Osteoblast (primary cell): ENCODE measurements at regions not wholly inside any gene's neighbourhood (a gene's known extent, or its start where the extent isn't known, plus 50 kb on each side); places are given as distances from the start of the nearest gene placed in this dataset.

Source experiments
- DNase-seq: peaks from one replicate; pipeline ENCODE4 v3.0.0; 2011; ENCODE audit warnings: low spot score, mixed read lengths; ENCODE audit not compliant: insufficient read length; ENCODE audit errors: missing footprints
- H2AFZ ChIP-seq: 2 replicates; pipeline ENCODE4 v1.6.0; 2011; ENCODE audit warnings: mild to moderate bottlenecking, low read length
- H3K27ac ChIP-seq: 2 replicates; pipeline ENCODE4 v1.5.1; 2011; ENCODE audit warnings: mild to moderate bottlenecking, low read depth, low read length, moderate library complexity
- H3K27me3 ChIP-seq: 2 replicates; pipeline ENCODE4 v1.6.0; 2012; ENCODE audit warnings: mild to moderate bottlenecking, control low read depth, inconsistent platforms, low read length, moderate library complexity; ENCODE audit not compliant: insufficient read depth
- H3K36me3 ChIP-seq: 2 replicates; pipeline ENCODE4 v1.5.1; 2011; ENCODE audit warnings: mild to moderate bottlenecking, low read length, control low read depth, moderate library complexity; ENCODE audit not compliant: insufficient read depth
- H3K4me1 ChIP-seq: 2 replicates; pipeline ENCODE4 v1.5.1; 2011; ENCODE audit warnings: mild to moderate bottlenecking, low read length, control low read depth, moderate library complexity; ENCODE audit not compliant: insufficient read depth
- H3K4me2 ChIP-seq: 2 replicates; pipeline ENCODE4 v1.6.0; 2011; ENCODE audit warnings: mild to moderate bottlenecking, low read length; ENCODE audit not compliant: insufficient read depth
- H3K4me3 ChIP-seq: fragments of 200-600 bp; sonication (generic); 3 replicates; pipeline ENCODE4 v1.5.1; 2012; ENCODE audit warnings: mild to moderate bottlenecking, low read length, inconsistent platforms; ENCODE audit not compliant: insufficient read depth
- H3K79me2 ChIP-seq: 2 replicates; pipeline ENCODE4 v1.6.0; 2012; ENCODE audit warnings: mild to moderate bottlenecking, low read length, control low read depth, inconsistent platforms; ENCODE audit not compliant: insufficient read depth
- H3K9me3 ChIP-seq: 2 replicates; pipeline ENCODE4 v1.5.1; 2011; ENCODE audit warnings: low read depth, low read length, control low read depth
- H4K20me1 ChIP-seq: 2 replicates; pipeline ENCODE4 v1.6.0; 2012; ENCODE audit warnings: mild to moderate bottlenecking, low read length, control low read depth; ENCODE audit not compliant: insufficient read depth
- TF ChIP-seq, protein P1 (sequence below): IDR thresholded peaks from 2 replicates; pipeline ENCODE4 v1.5.1; 2011; ENCODE audit warnings: mild to moderate bottlenecking, low read depth, low read length, moderate library complexity; ENCODE audit errors: extremely low read depth

DNA sequence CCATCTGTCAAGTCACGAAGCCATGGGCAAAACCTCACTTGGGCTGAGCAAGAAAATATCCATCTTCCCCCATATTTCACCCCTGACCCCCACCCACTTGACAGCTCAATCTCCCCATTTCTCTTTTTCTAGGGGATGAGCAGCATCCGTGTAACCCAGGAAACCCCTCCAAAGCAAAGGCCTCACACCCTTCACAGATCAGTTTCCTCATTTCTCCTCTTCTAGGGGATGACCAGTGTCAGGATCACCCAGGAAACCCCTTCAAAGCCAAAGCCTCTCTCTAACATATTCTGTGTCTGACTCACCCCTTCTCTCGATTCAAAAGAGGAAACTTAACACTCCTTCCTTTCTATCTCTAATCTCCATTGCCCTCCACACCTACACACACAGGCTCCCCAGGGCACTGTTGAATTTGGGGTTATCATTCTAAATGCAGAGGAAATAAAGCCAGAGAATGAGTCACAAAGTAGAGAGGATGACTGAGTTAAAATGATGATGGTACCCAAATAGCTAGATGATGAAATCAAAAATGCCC, 439.7 kb downstream of the BUD13 start:
- H3K4me1 ChIP-seq = no peaks in the 10 kb centered on the region
- no peak overlapping the region for H3K4me3 ChIP-seq
- no peaks in the 10 kb centered on the region for H3K36me3 ChIP-seq
- H3K27me3 ChIP-seq = no peaks in the 10 kb centered on the region
- no peaks in the 10 kb centered on the region for H3K79me2 ChIP-seq
- H3K4me2 ChIP-seq = no peak overlapping the region
- DNase-seq = no peak
- H4K20me1 ChIP-seq = no peaks in the 10 kb centered on the region
- no peak overlapping the region for H3K27ac ChIP-seq
- TF ChIP-seq, protein P1, sequence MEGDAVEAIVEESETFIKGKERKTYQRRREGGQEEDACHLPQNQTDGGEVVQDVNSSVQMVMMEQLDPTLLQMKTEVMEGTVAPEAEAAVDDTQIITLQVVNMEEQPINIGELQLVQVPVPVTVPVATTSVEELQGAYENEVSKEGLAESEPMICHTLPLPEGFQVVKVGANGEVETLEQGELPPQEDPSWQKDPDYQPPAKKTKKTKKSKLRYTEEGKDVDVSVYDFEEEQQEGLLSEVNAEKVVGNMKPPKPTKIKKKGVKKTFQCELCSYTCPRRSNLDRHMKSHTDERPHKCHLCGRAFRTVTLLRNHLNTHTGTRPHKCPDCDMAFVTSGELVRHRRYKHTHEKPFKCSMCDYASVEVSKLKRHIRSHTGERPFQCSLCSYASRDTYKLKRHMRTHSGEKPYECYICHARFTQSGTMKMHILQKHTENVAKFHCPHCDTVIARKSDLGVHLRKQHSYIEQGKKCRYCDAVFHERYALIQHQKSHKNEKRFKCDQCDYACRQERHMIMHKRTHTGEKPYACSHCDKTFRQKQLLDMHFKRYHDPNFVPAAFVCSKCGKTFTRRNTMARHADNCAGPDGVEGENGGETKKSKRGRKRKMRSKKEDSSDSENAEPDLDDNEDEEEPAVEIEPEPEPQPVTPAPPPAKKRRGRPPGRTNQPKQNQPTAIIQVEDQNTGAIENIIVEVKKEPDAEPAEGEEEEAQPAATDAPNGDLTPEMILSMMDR = no peak
- no peak overlapping the region for H2AFZ ChIP-seq
- no peaks in the 10 kb centered on the region for H3K9me3 ChIP-seq

DNA sequence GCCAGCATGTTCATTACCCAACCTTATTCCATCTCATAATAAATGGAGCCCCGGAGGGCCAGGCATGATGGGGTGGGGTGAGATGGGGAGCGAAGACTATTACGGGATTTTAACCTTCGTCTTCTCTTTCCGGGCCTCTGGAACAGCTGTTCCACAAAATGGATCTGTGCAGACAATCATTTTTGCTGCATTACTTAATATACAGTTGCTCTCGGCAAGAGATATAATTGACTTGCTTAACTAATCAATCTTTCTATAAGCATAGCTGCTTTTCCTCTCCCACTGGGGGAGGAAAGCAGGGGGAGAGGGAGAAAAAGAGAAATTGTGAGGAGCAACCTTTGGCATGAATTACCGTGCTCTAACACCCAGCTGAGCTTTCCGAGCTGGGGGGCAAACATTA, 440.4 kb downstream of the BUD13 start:
- Histone ChIP-seq H3K36me3 (no peaks in the 10 kb centered on the region), H3K4me3 (no peak overlapping the region), H2AFZ (no peak overlapping the region), H3K4me2 (no peak overlapping the region), H3K4me1 (no peaks in the 10 kb centered on the region), H3K27me3 (no peaks in the 10 kb centered on the region), H3K27ac (no peak overlapping the region), H4K20me1 (no peaks in the 10 kb centered on the region), H3K9me3 (no peaks in the 10 kb centered on the region), H3K79me2 (no peaks in the 10 kb centered on the region)
- DNase-seq = no peak
- TF ChIP-seq, protein P1 = no peak

DNA sequence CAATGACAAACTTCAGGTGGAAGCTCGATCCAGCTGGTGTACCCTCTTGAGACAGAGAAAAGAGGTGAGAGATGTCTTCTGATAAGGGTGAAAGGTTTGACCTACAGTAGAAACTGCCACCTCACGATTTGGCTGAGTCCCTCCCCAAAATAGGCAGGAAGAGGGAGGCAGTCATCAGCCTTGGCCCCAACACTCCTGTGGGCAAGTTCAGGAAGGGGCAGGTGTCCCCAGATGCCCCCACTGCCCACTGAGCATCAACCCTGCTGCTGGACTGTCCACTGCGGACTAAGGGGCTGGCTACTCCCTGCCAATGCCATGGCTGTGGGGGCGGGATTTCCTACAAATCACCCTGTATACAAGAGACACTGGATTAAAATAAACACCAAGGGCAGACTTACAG, 441.4 kb downstream of the BUD13 start:
- DNase-seq = no peak
- Histone ChIP-seq H3K4me3 (no peak overlapping the region), H2AFZ (no peak overlapping the region), H3K79me2 (no peaks in the 10 kb centered on the region), H3K36me3 (no peaks in the 10 kb centered on the region), H3K4me2 (no peak overlapping the region), H3K27ac (no peak overlapping the region), H3K9me3 (no peaks in the 10 kb centered on the region), H3K4me1 (no peaks in the 10 kb centered on the region), H4K20me1 (no peaks in the 10 kb centered on the region), H3K27me3 (no peaks in the 10 kb centered on the region)
- TF ChIP-seq, protein P1 = no peak

DNA sequence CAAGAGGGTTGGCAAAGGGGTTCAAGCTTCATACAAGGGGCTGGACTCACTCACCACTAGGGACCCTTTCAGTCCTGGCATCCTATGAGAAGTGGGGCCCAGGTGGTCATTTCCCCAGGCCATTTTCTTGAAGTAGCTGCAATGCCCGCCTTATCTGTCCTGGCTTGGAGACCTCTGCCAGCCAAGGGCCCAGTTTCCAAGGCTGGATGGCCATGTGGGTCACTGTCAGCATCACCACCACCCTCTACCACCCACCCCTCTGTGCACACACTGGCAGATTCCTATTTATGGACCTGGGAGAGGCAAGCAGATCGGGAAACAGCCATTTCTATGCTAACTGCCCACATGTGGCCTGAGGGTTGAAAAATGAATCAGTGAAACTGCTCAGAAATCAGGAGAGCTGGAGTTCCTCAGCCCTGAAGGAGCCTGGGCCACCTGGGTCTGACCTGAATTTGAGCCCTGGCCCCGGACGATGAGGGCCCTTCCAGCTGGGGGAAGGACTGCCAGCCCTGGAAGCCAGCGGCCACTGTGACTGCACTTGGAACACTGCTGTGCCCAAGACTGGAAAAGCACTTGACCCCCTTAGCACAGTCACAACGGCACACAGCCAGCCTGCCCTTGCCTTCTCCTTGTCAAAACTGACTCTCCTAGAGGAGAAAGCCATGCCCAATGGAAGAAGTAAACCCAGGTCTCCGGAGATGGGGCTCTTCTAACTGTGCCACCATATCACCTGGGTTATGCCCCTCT, 442.2 kb downstream of the BUD13 start:
- DNase-seq = no peak
- H3K27me3 ChIP-seq = no peaks in the 10 kb centered on the region
- TF ChIP-seq, protein P1 = no peak

More for the DNA sequence above, 442.2 kb downstream of the BUD13 start:
- Histone ChIP-seq H3K27ac (no peak overlapping the region), H4K20me1 (no peaks in the 10 kb centered on the region), H3K4me1 (no peaks in the 10 kb centered on the region), H3K36me3 (no peaks in the 10 kb centered on the region), H3K4me3 (no peak overlapping the region), H3K79me2 (no peaks in the 10 kb centered on the region), H3K9me3 (no peaks in the 10 kb centered on the region), H2AFZ (no peak overlapping the region), H3K4me2 (no peak overlapping the region)
